Stimulated activated naive CD8-positive, alpha-beta T cell treated with anti-CD3 and anti-CD28 coated beads, Interleukin-15, Interleukin-2, amounts not matched to agents 100 U/mL and 50 U/mL, for 24 hours (primary cell): ENCODE measurements at regions not wholly inside any gene's neighbourhood (a gene's known extent, or its start where the extent isn't known, plus 50 kb on each side); places are given as distances from the start of the nearest gene placed in this dataset.

Experiments
- ATAC-seq: fragments of 150-1000 bp; cut with Tn5 transposase; one replicate; pipeline ENCODE4 v1.10.0; 2021
- DNase-seq: peaks from one replicate; pipeline ENCODE4 v3.0.0; 2021

DNA sequence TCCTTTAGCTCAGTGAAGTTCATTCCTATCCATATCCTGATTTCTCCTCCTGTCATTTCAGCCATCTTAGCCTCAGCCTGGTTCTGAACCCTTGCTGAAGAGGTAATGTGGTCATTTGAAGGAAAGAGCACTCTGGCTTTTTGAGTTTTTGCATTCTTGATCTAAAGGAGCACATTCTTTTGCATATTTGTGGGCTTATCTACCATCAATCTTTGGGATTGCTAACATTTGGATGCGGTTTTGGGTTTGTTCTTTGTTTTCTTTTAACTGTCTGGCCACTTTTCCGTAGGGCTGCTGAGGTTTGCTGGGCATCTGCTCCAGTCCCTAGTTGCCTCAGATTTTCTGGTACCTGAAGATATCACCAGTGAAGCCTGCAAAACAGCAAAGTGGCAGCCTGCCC lies 238.3 kb downstream of the EPM2A start:
- DNase-seq (no peak), ATAC-seq (no peak)

DNA sequence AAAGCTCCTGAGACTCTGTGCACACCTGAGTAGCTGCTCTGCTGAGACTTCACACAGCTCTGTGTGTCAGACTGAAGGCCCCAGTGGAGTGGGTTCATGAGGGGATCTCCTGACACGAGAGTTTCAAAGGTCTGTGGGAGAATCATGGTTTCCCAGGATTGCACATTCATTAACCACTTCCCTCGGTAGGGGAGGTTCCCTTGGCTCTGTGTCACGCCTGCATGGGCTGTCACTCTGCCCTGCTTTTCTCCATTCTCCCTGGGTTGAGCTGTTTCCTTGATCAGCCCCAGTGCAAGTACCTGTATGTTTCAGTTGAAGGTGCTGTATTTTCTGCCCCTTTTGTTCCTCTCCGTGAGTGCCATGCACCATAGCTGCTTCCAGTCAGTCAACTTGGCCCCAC lies 236.9 kb downstream of the EPM2A start:
- no peak for DNase-seq
- no peak for ATAC-seq

DNA sequence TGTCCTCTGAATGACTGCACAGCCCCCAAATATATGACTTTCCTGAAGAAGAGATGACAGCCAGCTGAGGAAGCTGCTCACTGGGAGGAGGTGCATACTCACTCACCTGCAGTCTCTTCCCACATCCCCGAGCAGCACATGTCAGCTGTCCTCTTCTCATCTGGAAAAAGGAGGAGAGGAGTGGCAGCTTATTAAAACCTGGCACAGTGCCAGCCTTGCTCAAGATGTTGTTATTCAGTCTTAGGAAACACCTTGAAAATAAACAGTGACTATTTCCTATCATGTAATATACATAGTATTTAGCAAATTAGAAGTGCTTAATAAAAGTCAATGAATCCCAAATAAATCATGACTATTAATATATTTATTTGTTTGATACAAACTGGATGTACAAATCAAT lies 232.9 kb downstream of the EPM2A start:
- ATAC-seq (no peak), DNase-seq (no peak)

DNA sequence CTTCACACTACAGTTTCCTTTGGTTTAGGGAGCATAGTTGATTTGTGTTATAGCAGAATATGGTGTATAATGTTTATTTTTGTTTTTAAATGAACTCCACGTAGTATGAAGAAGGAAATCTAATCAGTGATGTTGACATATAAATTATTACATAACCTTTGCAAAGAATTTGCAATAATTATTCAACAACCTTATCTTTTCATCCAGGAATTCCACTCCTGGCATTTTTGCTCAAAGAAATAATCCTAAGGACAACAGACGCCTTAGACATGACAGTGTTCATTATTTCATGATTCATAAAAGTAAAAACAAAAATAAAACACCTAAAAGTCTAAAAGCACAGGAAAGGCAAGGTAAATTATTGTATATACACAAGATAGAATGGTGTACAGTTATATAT lies 229.2 kb downstream of the EPM2A start:
- ATAC-seq (no peak), DNase-seq (no peak)

DNA sequence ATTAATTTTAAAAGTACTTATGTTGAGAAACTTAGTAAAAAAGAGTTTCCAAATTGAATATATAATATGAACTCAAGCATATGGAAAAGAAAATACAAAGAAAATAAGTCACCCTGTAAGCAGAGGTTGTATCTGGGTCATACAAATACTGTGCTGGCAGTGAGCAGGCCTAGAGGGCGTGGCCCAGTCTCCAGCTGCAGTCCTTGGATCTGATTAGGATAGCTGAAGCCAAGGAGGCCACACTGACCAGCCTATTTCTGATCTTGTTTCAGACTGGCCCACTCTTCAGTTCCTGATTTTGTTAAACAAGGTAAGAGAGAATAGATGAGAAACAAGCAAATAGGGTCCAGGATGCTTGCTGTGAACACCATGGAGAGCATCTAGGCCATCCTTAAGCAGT lies 228.8 kb downstream of the EPM2A start:
- ATAC-seq (no peak), DNase-seq (no peak)

DNA sequence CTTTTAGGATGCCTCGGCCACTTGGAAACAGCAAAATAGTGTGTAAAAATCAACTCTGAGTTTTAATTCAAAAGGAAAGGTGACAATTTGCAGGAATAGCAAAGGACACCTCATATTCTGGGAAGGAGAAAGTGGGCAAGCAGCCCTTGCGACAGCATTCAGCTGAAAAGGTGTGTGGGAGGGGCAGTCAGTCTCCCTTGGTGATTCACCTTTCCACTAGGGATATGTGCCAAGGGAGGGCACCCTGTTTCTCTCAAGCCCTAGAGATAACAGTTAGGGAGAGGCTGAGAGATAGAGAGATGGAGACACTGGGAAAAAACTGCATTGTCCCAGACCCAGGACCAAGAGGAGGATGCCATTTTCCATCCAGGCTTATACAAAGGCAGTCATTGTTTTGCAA lies 228.1 kb downstream of the EPM2A start:
- no peak for ATAC-seq
- DNase-seq, result no peak

DNA sequence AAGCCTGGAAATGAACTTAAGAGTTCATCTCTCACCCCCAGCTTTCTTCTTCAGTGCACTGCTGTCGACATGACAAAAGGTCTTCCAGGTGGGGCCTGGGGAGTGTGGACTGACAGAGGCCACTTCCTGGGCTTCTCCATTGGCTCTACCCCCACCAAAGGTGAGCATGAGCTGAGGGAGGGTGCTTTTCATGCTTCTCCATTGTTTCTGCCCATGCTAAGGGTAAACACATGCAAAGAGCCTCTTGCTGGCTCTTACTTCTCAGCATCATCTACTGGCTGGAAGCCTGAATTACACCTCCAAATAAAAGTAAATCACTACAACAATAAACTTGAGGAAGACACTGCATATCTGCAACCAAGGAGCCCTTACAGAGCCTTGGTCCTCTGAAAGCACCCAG lies 227.2 kb downstream of the EPM2A start:
- DNase-seq (no peak), ATAC-seq (no peak)

DNA sequence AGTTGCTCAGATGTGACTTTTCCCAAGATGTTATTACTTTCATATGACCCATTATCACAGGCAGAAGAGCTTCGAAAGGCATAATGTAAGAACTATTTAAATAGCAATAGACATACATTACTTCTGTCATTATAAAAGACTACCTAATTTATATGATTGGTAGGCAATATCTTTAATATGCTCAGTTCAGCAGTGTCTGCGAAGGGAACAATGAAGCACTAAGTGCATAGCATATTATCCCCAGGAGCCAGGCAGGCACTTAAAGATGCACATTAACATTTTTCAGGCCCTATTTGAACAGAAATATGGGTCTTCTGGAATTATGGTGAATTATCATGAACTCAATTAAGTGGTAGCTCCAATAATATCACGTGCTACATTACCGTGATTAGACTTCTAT lies 217.8 kb downstream of the EPM2A start:
- ATAC-seq, result no peak
- no peak for DNase-seq

DNA sequence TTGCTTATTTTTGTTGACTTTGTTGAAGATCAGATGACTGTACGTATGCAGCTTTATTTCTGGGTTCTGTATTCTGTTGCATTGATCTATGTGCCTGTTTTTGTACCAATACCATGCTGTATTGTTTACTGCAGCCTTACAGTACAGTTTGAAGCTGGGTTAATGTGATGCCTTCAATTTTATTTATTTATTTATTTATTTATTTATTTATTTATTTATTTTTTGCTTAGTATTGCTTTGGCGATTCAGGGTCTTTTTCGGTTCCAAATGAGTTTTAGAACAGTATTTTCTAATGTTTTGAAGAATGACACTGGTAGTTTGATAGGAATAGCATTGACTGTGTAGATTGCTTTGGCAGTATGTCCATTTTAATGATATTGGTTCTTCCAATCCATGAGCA lies 210.3 kb downstream of the EPM2A start:
- ATAC-seq (no peak), DNase-seq (no peak)

DNA sequence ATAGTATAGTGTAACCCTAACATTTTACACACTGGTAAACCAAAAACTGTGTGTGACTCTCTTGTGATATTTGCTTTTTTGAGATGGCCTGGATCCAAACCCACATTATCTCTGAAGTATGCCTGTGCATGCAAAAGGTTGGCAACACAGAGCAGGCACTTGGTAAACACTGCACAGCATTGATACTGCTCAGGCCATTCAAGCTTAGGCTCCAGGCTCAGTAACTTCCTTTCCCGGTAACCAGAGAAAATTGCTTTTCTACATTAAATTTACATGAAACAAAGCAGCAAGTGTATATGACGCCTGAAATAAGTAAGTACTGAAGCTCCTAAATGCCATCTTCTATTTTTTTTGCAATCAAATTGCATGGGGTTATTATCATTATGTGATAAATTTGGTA lies 205.7 kb downstream of the EPM2A start:
- ATAC-seq (no peak), DNase-seq (no peak)

DNA sequence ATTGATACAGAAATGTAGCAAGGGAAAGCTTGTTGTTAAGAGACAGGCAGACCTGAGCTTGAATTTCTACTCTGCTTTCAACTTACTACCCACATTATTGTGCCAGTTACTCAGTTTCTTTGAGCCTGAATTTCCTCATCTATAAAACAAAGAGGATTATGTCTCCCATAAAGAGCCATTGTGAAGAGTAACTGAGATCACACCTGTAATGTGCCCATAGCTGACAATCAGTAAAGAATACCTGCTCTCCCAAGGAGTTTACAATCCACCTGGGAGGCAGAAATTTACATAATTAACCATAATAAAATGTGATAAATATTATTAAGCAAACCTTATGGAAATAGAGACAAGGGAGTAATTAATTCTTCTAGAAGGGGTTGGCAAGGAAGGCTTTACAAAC lies 204.9 kb downstream of the EPM2A start:
- DNase-seq, result no peak
- no peak for ATAC-seq

DNA sequence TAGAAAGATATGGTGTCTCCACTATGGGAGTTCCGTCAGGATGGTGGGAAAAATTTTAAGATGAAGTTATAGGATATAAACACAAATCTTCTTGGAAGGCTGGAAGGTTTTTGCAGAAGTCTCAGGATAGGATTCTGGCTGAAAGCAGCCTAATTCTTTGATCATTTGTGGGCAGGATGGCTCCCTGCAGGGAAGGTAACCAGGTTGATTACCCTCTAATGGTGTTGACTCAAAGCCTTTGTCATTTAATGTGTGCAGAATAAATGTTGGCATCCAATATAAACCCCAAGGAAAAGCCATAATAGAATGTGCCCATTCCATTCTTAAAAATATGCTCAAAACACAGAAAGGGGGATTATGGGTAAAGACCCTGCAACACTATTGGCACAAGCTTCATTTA lies 204.3 kb downstream of the EPM2A start:
- DNase-seq (no peak), ATAC-seq (no peak)

DNA sequence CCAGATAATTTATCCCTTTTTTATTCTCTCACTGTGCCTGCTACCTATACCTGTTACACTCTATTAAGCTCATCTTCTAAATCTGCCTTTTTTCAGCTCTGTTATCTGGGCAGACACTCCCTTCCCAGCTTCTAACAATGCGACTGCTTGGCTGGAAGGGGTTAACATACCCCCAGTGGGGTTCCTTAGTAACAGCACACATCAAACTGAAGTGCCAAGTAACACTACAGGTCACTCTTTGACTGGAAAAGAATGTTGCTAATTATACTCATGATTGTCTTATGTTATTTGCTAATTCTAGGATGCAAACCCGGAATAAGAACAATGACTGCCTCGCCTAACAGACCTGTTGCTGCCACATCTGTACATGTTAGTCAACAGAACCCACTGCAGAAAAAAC lies 203.5 kb downstream of the EPM2A start:
- DNase-seq (no peak), ATAC-seq (no peak)

DNA sequence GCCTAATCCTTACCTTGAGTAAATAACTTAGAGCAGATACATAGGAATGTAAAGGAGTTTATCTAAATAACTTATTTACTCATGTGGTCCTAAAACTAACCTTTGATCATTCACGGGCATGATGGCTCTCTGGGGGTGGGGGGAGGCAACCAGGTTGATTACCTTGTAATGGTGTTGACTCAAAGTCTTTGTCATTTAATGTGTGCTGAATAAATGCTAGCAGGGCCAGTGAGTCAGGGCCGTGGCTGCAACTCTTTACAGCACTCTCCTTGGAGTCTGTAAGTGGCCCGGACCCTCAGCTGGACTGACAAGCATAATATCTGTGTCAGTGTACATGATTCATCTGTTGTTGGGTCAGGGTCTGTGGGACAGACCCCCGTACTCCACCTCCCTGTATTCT lies 203.0 kb downstream of the EPM2A start:
- ATAC-seq, result no peak
- DNase-seq, result no peak

DNA sequence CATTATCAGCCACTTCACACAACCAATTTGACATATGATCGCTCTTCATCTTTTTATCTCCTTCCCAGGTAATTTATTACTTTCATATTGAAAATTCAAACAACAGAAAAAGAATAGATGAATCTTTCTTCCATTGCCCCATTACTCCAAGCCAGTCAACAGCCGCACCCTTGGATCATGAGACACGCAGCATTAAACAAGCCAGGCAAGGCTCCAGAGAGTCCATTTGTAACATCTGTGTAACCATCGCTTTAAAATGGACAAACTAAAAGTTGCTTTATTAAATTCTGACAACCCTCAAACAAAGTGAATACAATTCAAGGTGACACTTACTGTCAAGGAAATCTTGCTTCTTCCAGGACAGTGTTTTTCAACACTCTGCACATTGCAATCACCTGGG lies 200.3 kb downstream of the EPM2A start:
- ATAC-seq (no peak), DNase-seq (no peak)

DNA sequence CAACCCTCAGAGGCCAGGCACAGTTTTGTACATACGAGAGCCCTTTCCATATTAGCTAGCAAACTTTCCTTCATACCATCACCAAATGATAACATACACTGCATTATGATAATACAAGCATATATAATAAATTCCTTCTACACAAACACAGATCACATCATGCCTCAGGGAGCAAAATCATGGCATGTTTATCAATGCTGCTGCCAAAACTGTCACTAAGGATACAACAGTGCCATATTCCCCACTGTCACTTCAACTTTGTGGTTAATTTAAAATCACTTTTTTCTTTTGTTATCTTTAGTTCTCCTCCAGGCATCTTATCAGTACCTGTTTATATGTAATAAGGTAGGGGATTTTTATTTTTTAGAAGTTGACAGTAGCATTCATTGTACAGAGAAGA lies 196.3 kb downstream of the EPM2A start:
- ATAC-seq (no peak), DNase-seq (no peak)

DNA sequence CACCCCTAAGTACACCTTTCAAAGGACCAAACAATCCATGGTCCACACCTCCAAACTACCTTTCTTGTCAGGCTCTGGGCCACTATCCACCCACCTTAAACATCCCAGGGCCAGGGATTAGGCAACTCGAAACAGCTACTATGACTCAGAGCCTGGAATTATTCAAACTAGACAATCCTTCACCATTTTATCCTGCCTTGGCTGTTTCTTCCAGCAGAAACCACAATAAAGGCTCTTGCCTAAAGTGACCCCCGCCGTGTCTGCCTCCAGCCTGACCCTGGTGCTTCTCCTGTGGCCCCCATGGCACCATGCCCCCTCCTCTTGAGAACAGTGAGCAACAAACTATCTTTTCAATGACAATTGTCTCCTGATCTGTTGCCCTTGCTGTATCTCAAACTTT lies 195.5 kb downstream of the EPM2A start:
- DNase-seq, result no peak
- ATAC-seq, result no peak

DNA sequence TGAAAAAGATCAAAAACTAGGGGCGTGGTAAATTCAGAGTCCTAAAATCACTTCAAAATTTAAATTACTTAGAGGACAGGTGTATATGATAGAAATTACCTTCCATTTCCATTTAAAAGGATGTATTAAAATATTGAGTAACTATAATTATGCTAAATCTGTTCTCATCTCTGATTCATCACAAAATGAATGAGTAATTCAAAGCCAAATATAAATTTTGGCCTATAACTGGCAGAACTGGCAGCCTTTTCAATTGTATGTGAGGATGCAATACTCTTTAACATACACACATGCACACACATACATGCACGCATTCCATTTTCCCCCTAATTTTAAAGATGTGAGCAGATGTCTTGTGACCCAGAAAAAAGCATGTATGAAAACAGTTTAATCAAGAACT lies 194.6 kb downstream of the EPM2A start:
- no peak for DNase-seq
- no peak for ATAC-seq

DNA sequence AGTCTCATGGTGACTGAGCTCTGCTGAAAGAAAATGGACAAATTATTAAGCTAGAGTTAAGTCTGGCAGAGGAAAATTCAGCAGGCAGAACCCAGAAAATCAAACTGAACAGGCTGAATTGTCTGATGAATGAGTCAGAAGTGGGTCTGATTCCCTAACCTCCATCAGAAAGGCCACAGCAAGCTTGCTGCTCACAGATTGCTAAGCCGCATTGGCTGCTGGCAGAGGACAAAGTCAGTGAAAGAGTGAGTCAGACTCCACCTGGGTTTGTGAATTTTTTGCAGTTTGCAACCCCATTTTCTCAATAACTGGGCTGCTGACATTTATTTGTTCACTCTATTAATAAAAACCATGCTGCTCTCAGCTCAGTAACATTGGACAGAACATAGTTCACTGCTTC lies 191.3 kb downstream of the EPM2A start:
- no peak for DNase-seq

DNA sequence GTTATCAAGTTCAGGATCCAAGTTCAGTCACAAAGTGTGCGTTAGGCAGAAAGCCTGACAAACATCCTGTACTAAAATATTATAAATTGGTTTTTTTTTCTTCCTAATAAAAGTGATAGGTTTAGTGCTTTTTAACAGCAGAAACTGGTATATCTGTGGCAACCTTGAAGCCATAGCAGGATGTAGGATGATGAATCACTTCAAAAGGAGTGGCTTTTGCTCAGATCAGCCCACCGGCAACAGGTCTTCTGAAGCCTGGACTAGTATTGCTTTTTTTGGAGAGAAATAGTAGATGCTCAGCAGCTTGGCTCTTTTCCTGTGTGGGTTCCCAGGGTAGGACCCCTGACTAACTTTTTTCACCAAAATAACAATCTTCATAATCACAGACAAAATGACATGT lies 190.8 kb downstream of the EPM2A start:
- DNase-seq (no peak), ATAC-seq (no peak)

More for the DNA sequence above, 191.3 kb downstream of the EPM2A start:
- no peak for ATAC-seq

DNA sequence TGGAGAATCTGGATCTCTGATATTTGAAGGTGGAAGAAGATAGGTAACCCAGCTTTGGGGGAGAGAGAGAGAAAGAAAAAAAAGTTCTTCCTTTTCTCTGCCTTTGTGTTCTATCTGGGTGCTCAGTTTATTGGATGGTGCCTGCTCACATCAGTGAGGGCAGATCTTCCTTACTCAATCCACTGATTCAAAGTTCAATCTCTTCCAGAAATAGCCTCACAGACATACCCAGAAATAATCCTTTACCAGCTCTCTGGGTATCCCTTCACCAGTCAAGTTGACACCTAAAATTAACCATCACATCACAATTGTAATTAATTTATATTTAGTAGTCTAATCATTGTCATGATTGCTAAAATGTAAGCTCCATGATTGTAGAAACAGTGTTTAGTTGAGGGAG lies 189.1 kb downstream of the EPM2A start:
- DNase-seq, result no peak
- ATAC-seq, result no peak

DNA sequence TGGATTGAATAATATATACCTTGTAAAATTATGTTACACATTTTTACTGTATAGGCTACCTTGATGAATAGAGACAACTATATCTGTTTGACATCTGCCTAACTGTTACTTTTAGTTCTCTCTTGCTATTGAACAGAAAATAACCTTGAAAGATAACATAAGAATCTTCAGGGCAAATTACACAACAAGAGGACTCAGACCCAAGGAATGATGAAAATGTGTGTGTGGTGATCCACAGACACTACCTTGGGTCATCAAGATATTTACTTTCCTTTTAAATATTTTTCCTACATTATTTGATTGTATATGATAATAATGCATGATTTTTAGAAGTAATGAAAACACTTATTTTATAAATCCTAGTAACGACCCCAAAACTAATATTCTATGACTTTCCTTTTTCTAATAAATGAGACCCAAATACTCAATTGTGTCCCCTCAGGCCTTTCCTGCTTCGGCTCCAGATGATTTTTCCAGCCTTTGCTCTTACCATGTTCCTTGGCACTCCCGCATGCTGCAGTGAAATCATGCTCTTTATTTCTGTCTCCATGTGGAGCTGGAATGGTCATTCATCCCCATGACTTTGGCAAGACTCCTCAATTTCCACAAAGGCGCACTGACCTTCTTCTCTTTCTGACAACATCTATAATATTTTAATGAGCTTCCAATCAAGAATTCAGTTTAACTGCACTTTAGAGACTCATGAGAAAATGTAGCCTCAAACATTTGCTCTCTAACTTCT lies 187.6 kb downstream of the EPM2A start:
- ATAC-seq, result no peak
- DNase-seq, result no peak

DNA sequence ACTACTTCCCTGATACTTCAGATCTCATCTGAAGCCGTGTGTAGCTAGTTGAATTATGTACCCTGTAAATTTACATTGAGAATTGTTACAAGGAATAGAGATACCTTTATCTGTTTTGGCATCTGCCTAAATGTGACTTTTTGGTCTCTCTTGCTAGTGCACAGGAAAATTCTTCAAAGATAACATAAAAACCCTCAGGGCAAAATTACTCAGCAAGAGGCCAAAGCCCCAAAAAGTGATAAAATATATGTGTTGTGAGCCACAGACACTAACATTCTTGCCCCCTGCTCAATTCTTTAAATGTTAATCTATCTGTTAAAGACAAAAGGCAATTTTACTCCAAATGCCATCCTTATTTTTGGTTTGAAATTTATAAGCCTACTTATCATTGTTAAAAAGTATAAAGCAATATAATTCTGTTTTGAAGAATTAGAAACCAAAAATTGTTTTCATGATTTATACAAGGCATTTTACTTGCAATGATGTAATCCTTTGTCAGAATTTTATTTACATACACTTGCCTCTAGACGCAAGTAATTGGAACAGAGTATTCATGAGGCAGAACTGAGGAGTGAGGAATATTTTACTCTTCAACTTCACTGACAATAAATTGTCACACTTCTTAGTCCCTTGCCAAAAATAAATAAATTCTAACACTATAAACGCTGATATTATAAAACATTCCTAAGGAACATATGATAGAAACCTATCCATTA lies 186.2 kb downstream of the EPM2A start:
- no peak for DNase-seq

DNA sequence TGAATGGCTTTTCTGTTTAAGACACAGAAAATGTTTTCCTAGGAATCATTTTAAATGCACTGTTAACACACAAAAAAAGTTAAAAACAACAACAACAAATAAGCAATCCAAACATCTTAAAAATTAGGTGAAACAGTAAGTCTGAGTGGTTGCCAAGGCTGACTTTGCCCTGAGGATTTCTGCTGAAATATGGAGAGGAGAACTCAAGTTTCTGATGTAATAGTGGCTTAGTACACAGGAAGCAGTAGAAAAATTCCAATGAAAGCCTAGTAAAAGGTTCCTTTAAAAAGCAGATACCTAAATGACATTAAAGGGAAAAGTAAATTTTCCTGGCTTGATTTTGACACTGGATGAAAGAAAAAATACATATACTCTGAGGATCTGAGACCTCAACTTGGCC lies 184.2 kb downstream of the EPM2A start:
- no peak for DNase-seq

More for the DNA sequence above, 186.2 kb downstream of the EPM2A start:
- no peak for ATAC-seq

More for the DNA sequence above, 184.2 kb downstream of the EPM2A start:
- no peak for ATAC-seq
